GM12891 (cell line): ENCODE measurements at regions not wholly inside any gene's neighbourhood (a gene's known extent, or its start where the extent isn't known, plus 50 kb on each side); places are given as distances from the start of the nearest gene placed in this dataset.

ENCODE experiments used
- POLR2A ChIP-seq: IDR thresholded peaks from 2 replicates; pipeline ENCODE4 v1.6.1; 2011; ENCODE audit warnings: low read depth, low read length, control low read depth
- TAF1 ChIP-seq: IDR thresholded peaks from 2 replicates; pipeline ENCODE4 v1.6.1; 2011; ENCODE audit warnings: low read depth, low read length, control low read depth

DNA sequence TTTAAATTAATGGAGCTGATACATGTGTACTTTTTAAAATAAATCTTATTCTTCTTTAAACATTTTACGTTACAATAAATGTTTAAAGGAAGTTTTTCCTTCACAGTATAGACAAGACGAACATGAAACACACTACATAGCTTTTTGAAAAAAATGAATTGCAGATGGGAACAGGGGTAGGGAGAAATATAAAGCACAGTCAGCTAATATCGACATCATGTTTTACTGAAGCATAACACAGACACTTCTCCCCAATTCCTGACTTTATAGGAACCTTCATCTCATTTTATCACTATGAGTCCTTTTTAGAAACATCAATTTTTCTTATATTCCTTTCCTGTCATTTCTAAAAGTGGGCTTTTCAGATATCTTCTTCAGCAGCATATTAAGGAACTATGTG, 153.5 kb downstream of the MACC1 start:
- TF ChIP-seq POLR2A (no peak), TAF1 (no peak)
